ENCODE measurements at regions not wholly inside any gene's neighbourhood (a gene's known extent, or its start where the extent isn't known, plus 50 kb on each side); places are given as distances from the start of the nearest gene placed in this dataset.

- BruUV-seq (replicated peaks), result no TSS peak
- Histone ChIP-seq H3K79me2 (ENCODE audit: control insufficient read depth, insufficient read depth, low read length) (no peaks in the 10 kb centered on the region), H4K20me1 (replicated peaks; ENCODE audit: control insufficient read depth, extremely low read depth, insufficient read depth, low read length) (no peaks in the 10 kb centered on the region), H3K9me1 (replicated peaks; ENCODE audit: control insufficient read depth, extremely low read depth, insufficient read depth, low read length) (no peaks in the 10 kb centered on the region), H3K9me3 (replicated peaks; ENCODE audit: control insufficient read depth, insufficient read depth, low read length) (peaks cover 8% of the 10 kb centered on the region), H3K4me2 (ENCODE audit: insufficient read depth, low read length) (no peak overlapping the region), H3K4me1 (ENCODE audit: control insufficient read depth, extremely low read depth, insufficient read depth, low read length) (no peaks in the 10 kb centered on the region), H3K27me3 (ENCODE audit: control insufficient read depth in 2 of 2, insufficient read depth in 2 of 2, low read length in 2 of 2) (no peaks in the 10 kb centered on the region), H3K36me3 (ENCODE audit: control insufficient read depth in 2 of 2, extremely low read depth in 1 of 2, insufficient read depth in 2 of 2, low read length in 2 of 2) (no peaks in the 10 kb centered on the region), H3K9ac (replicated peaks; ENCODE audit: extremely low read depth, insufficient read depth, low read length) (no peak overlapping the region), H3K27ac (ENCODE audit: insufficient read depth, low read depth, low read length) (no peak overlapping the region), H2AFZ (ENCODE audit: low read depth, low read length) (no peak overlapping the region), H3K4me3 (replicated peaks in 1 of 3; ENCODE audit: insufficient read depth in 1 of 3, low read depth in 1 of 3, low read length in 3 of 3) (no peak overlapping the region)
- DNase-seq (ENCODE audit: low read depth, low spot score) (no peak), FAIRE-seq (no peak)
- TF ChIP-seq POLR2A (IDR thresholded peaks at IDR 0.05; ENCODE audit: low read depth, low read length) (no peak), JUN (IDR thresholded peaks at IDR 0.05; ENCODE audit: borderline replicate concordance, insufficient read depth, insufficient read length, low read depth) (no peak), CTCF (IDR thresholded peaks at IDR 0.05; ENCODE audit: extremely low read depth in 1 of 2, insufficient read depth in 1 of 2, low read depth in 1 of 2, low read length in 2 of 2) (no peak), GATA2 (IDR thresholded peaks at IDR 0.05; ENCODE audit: insufficient read depth, insufficient read length, low read depth, low read length) (no peak), EZH2 (IDR thresholded peaks at IDR 0.05; ENCODE audit: borderline replicate concordance, low read depth, low read length, severe bottlenecking) (no peak), POLR2AphosphoS5 (IDR thresholded peaks at IDR 0.05; ENCODE audit: insufficient read depth, low read depth, low read length) (no peak), MYC (IDR thresholded peaks at IDR 0.05; ENCODE audit: low read depth, low read length) (no peak), FOS (IDR thresholded peaks at IDR 0.05; ENCODE audit: borderline replicate concordance, insufficient read depth, low read length) (no peak), MAX (IDR thresholded peaks at IDR 0.05; ENCODE audit: insufficient read depth, insufficient read length) (no peak)
- intact Hi-C loops (cut with micrococcal nuclease) (no loop called here), dilution Hi-C loops (cut with MboI; ENCODE audit: extremely low pct_ligation_motif_present, low sequenced_read_pairs) (no loop called here)
- ChIA-PET POLR2A (no interaction called here), CTCF (no interaction called here)
Measured at GRCh38 chr16:5502944-5503343, 405.3 kb upstream of the EEF2KMT start.
